H1 (cell line): ENCODE measurements at regions not wholly inside any gene's neighbourhood (a gene's known extent, or its start where the extent isn't known, plus 50 kb on each side); places are given as distances from the start of the nearest gene placed in this dataset.

Experiments
- CBX5 ChIP-seq: fragments of 300-800, 300-1000 bp; sonication (generic); IDR thresholded peaks from 2 replicates; pipeline ENCODE4 v1.7.1; 2016; ENCODE audit warnings: antibody characterized with exemption, low read length, low read depth
- JUN ChIP-seq: IDR thresholded peaks from 2 replicates; pipeline ENCODE4 v1.6.1; 2011; ENCODE audit warnings: low read depth, mild to moderate bottlenecking, improper control_type of control experiment, low read length
- SP2 ChIP-seq: IDR thresholded peaks from 2 replicates; pipeline ENCODE4 v1.6.1; 2012; ENCODE audit warnings: mild to moderate bottlenecking, low read length, inconsistent platforms
- TF ChIP-seq, protein P1 (sequence below): fragments of 300-600 bp; sonication (generic); IDR thresholded peaks from 2 replicates; pipeline ENCODE4 v1.7.1; 2012; ENCODE audit warnings: low read length, moderate library complexity, mild to moderate bottlenecking, inconsistent platforms; ENCODE audit not compliant: insufficient replicate concordance
- TF ChIP-seq, protein P2 (sequence below): IDR thresholded peaks from 2 replicates; pipeline ENCODE4 v1.6.1; 2012; ENCODE audit warnings: low read length, inconsistent platforms

DNA sequence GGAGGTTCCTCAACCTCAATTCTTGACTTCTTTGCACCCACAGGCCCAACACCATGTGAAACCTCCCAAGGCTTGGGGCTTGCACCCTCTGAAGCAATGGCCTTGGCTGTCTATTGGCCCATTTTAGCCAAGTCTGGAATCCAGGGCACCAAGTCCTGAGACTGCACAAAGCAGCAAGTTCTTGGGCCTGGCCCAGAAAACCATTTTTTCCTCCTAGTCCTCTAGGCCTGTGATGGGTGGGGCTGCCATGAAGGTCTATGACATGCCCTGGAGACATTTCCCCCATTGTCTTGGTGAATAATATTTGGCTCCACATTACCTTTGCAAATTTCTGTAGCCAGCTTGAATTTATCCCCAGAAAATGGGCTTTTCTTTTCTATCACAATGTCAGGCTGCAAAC, 849.6 kb upstream of the MANEA start (continued):
- TF ChIP-seq, protein P1, sequence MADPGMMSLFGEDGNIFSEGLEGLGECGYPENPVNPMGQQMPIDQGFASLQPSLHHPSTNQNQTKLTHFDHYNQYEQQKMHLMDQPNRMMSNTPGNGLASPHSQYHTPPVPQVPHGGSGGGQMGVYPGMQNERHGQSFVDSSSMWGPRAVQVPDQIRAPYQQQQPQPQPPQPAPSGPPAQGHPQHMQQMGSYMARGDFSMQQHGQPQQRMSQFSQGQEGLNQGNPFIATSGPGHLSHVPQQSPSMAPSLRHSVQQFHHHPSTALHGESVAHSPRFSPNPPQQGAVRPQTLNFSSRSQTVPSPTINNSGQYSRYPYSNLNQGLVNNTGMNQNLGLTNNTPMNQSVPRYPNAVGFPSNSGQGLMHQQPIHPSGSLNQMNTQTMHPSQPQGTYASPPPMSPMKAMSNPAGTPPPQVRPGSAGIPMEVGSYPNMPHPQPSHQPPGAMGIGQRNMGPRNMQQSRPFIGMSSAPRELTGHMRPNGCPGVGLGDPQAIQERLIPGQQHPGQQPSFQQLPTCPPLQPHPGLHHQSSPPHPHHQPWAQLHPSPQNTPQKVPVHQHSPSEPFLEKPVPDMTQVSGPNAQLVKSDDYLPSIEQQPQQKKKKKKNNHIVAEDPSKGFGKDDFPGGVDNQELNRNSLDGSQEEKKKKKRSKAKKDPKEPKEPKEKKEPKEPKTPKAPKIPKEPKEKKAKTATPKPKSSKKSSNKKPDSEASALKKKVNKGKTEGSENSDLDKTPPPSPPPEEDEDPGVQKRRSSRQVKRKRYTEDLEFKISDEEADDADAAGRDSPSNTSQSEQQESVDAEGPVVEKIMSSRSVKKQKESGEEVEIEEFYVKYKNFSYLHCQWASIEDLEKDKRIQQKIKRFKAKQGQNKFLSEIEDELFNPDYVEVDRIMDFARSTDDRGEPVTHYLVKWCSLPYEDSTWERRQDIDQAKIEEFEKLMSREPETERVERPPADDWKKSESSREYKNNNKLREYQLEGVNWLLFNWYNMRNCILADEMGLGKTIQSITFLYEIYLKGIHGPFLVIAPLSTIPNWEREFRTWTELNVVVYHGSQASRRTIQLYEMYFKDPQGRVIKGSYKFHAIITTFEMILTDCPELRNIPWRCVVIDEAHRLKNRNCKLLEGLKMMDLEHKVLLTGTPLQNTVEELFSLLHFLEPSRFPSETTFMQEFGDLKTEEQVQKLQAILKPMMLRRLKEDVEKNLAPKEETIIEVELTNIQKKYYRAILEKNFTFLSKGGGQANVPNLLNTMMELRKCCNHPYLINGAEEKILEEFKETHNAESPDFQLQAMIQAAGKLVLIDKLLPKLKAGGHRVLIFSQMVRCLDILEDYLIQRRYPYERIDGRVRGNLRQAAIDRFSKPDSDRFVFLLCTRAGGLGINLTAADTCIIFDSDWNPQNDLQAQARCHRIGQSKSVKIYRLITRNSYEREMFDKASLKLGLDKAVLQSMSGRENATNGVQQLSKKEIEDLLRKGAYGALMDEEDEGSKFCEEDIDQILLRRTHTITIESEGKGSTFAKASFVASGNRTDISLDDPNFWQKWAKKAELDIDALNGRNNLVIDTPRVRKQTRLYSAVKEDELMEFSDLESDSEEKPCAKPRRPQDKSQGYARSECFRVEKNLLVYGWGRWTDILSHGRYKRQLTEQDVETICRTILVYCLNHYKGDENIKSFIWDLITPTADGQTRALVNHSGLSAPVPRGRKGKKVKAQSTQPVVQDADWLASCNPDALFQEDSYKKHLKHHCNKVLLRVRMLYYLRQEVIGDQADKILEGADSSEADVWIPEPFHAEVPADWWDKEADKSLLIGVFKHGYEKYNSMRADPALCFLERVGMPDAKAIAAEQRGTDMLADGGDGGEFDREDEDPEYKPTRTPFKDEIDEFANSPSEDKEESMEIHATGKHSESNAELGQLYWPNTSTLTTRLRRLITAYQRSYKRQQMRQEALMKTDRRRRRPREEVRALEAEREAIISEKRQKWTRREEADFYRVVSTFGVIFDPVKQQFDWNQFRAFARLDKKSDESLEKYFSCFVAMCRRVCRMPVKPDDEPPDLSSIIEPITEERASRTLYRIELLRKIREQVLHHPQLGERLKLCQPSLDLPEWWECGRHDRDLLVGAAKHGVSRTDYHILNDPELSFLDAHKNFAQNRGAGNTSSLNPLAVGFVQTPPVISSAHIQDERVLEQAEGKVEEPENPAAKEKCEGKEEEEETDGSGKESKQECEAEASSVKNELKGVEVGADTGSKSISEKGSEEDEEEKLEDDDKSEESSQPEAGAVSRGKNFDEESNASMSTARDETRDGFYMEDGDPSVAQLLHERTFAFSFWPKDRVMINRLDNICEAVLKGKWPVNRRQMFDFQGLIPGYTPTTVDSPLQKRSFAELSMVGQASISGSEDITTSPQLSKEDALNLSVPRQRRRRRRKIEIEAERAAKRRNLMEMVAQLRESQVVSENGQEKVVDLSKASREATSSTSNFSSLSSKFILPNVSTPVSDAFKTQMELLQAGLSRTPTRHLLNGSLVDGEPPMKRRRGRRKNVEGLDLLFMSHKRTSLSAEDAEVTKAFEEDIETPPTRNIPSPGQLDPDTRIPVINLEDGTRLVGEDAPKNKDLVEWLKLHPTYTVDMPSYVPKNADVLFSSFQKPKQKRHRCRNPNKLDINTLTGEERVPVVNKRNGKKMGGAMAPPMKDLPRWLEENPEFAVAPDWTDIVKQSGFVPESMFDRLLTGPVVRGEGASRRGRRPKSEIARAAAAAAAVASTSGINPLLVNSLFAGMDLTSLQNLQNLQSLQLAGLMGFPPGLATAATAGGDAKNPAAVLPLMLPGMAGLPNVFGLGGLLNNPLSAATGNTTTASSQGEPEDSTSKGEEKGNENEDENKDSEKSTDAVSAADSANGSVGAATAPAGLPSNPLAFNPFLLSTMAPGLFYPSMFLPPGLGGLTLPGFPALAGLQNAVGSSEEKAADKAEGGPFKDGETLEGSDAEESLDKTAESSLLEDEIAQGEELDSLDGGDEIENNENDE, result no peak
- no peak for TF ChIP-seq JUN
- no peak for TF ChIP-seq CBX5
- no peak for TF ChIP-seq SP2
- TF ChIP-seq, protein P2, sequence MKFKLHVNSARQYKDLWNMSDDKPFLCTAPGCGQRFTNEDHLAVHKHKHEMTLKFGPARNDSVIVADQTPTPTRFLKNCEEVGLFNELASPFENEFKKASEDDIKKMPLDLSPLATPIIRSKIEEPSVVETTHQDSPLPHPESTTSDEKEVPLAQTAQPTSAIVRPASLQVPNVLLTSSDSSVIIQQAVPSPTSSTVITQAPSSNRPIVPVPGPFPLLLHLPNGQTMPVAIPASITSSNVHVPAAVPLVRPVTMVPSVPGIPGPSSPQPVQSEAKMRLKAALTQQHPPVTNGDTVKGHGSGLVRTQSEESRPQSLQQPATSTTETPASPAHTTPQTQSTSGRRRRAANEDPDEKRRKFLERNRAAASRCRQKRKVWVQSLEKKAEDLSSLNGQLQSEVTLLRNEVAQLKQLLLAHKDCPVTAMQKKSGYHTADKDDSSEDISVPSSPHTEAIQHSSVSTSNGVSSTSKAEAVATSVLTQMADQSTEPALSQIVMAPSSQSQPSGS, result no peak
